HL-60 (cell line): ENCODE measurements at regions not wholly inside any gene's neighbourhood (a gene's known extent, or its start where the extent isn't known, plus 50 kb on each side); places are given as distances from the start of the nearest gene placed in this dataset.

Experiments
- DNase-seq, 2 experiments: peaks; one replicate each; pipeline ENCODE4 v3.0.0-alpha.2; 2010 to 2020; ENCODE audit warnings: low read depth in 1 of 2, low spot score in 1 of 2
- H3K27ac ChIP-seq: fragments of 250-450 bp; sonication (Bioruptor Pico); replicated peaks from 2 replicates; pipeline ENCODE4 v1.5.1; 2020; ENCODE audit warnings: mild to moderate bottlenecking, moderate library complexity
- H3K27me3 ChIP-seq: fragments of 250-450 bp; sonication (Bioruptor Pico); 2 replicates; pipeline ENCODE4 v1.5.1; 2021; ENCODE audit warnings: mild to moderate bottlenecking, moderate library complexity; ENCODE audit not compliant: insufficient read depth, poor library complexity, severe bottlenecking
- H3K4me3 ChIP-seq: replicated peaks from 2 replicates; pipeline ENCODE4 v1.5.1; 2011; ENCODE audit warnings: mild to moderate bottlenecking, control low read depth, low read length; ENCODE audit not compliant: insufficient read depth
- GABPA ChIP-seq: IDR thresholded peaks from 2 replicates; pipeline ENCODE4 v1.6.1; 2012; ENCODE audit warnings: low read depth
- POLR2AphosphoS5 ChIP-seq: IDR thresholded peaks from 2 replicates; pipeline ENCODE4 v1.6.1; 2012; ENCODE audit warnings: low read depth
- SPI1 ChIP-seq: IDR thresholded peaks from 2 replicates; pipeline ENCODE4 v1.6.1; 2012; ENCODE audit warnings: low read depth, mild to moderate bottlenecking, borderline replicate concordance
- TF ChIP-seq, protein P1 (sequence below): IDR thresholded peaks from one replicate; pipeline ENCODE4 v1.5.1; 2011; ENCODE audit warnings: low read length, control low read depth, inconsistent platforms; ENCODE audit not compliant: insufficient read depth
- TF ChIP-seq, protein P2 (sequence below): IDR thresholded peaks from 2 replicates; pipeline ENCODE4 v1.6.1; 2012; ENCODE audit warnings: low read depth; ENCODE audit not compliant: insufficient replicate concordance

DNA sequence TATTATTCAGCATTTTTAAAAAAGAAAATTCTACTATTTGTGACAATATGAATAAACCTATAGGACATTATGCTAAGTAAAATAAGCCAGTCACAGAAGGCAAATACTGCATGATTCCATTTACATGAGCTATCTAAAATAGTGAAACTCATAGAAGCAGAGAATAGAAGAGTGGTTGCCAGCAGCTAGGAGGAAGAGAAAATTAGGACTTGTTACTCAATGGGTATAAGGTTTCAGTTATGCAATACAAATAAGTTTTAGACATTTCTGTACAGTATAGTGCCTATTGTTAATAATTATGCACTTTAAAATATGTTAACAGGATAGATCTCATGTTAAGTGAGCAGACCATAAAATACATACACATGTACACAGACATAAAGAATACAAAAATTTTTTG is 73.8 kb upstream of the SPINK5 start:
- no peak overlapping the region for H3K4me3 ChIP-seq
- DNase-seq: no peak
- no peak overlapping the region for H3K27ac ChIP-seq
- peaks cover 2% of the 10 kb centered on the region for H3K27me3 ChIP-seq
- TF ChIP-seq GABPA (no peak), SPI1 (no peak), POLR2AphosphoS5 (no peak)
- TF ChIP-seq, protein P1, sequence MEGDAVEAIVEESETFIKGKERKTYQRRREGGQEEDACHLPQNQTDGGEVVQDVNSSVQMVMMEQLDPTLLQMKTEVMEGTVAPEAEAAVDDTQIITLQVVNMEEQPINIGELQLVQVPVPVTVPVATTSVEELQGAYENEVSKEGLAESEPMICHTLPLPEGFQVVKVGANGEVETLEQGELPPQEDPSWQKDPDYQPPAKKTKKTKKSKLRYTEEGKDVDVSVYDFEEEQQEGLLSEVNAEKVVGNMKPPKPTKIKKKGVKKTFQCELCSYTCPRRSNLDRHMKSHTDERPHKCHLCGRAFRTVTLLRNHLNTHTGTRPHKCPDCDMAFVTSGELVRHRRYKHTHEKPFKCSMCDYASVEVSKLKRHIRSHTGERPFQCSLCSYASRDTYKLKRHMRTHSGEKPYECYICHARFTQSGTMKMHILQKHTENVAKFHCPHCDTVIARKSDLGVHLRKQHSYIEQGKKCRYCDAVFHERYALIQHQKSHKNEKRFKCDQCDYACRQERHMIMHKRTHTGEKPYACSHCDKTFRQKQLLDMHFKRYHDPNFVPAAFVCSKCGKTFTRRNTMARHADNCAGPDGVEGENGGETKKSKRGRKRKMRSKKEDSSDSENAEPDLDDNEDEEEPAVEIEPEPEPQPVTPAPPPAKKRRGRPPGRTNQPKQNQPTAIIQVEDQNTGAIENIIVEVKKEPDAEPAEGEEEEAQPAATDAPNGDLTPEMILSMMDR: no peak
- TF ChIP-seq, protein P2, sequence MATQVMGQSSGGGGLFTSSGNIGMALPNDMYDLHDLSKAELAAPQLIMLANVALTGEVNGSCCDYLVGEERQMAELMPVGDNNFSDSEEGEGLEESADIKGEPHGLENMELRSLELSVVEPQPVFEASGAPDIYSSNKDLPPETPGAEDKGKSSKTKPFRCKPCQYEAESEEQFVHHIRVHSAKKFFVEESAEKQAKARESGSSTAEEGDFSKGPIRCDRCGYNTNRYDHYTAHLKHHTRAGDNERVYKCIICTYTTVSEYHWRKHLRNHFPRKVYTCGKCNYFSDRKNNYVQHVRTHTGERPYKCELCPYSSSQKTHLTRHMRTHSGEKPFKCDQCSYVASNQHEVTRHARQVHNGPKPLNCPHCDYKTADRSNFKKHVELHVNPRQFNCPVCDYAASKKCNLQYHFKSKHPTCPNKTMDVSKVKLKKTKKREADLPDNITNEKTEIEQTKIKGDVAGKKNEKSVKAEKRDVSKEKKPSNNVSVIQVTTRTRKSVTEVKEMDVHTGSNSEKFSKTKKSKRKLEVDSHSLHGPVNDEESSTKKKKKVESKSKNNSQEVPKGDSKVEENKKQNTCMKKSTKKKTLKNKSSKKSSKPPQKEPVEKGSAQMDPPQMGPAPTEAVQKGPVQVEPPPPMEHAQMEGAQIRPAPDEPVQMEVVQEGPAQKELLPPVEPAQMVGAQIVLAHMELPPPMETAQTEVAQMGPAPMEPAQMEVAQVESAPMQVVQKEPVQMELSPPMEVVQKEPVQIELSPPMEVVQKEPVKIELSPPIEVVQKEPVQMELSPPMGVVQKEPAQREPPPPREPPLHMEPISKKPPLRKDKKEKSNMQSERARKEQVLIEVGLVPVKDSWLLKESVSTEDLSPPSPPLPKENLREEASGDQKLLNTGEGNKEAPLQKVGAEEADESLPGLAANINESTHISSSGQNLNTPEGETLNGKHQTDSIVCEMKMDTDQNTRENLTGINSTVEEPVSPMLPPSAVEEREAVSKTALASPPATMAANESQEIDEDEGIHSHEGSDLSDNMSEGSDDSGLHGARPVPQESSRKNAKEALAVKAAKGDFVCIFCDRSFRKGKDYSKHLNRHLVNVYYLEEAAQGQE: no peak

DNA sequence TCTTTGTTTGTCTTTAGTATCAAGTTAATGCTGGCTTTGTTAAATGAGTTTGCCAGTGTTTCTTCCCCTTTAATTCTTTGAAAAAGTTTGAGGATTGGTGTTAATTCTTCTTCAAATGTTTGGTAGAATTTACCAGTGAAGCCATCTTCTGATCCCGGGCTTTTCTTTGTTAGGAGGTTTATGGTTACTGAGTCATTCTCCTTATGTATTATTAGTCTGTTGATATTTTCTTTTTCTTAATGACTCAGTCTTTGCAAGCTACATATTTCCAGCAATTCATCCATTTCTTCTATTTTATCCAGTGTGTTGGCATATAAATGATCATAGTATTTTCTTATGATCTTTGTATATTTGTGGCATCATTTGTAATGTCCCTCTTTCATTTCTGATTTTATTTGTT is 74.5 kb upstream of the SPINK5 start:
- Histone ChIP-seq H3K4me3 (no peak overlapping the region), H3K27ac (no peak overlapping the region), H3K27me3 (peaks cover 2% of the 10 kb centered on the region)
- no peak for DNase-seq
- TF ChIP-seq GABPA: no peak
- no peak for TF ChIP-seq POLR2AphosphoS5
- TF ChIP-seq, protein P1: no peak
- TF ChIP-seq, protein P2: no peak

DNA sequence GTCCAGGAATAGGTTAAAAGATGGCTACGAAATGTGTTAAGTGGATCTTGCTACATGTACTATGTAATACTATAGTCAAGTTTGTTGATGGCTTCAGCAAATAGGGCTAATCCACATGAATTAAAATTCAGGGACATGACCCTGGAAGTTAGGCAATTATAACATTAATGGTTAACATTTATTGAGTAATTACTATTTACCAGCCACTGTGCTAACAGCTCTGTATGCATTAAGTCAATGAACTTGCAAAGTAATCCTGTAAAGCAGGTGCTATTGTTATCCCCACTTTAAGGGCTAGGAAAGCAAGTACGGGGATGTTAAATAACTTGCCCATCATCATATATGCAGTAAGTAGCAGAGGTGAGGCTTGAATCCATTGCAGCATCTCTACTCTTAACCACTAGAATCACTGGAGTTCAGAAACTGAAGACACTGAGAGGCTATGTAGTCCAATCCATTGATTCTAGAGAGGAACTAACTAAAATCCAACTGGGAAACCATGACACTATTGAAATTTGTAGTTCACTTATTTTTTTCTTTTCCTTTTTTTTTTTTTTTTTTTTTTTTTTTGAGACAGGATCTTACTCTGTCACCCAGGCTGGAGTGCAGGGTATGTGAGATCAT is 77.5 kb upstream of the SPINK5 start:
- Histone ChIP-seq H3K27ac (no peak overlapping the region), H3K27me3 (peaks cover 2% of the 10 kb centered on the region), H3K4me3 (no peak overlapping the region)
- no peak for DNase-seq
- TF ChIP-seq GABPA (no peak), SPI1 (no peak), POLR2AphosphoS5 (no peak)
- TF ChIP-seq, protein P2: no peak
- TF ChIP-seq, protein P1: no peak
